NAMALWA (cell line): ENCODE measurements at regions not wholly inside any gene's neighbourhood (a gene's known extent, or its start where the extent isn't known, plus 50 kb on each side); places are given as distances from the start of the nearest gene placed in this dataset.

Experiments
- DNase-seq: peaks from one replicate; pipeline ENCODE4 v3.0.0-alpha.2; 2015; ENCODE audit warnings: low spot score

- no peak for DNase-seq
These were observed 401.0 kb upstream of the ZFHX3 start for GRCh38 chr16:73448970-73449369.

- no peak for DNase-seq
These were observed 399.9 kb upstream of the ZFHX3 start for GRCh38 chr16:73447846-73448245.

GRCh38 chr16:73434621-73435020 is 386.7 kb upstream of the ZFHX3 start:
- no peak for DNase-seq

GRCh38 chr16:73433731-73434307 is 385.9 kb upstream of the ZFHX3 start:
- DNase-seq: no peak

DNA sequence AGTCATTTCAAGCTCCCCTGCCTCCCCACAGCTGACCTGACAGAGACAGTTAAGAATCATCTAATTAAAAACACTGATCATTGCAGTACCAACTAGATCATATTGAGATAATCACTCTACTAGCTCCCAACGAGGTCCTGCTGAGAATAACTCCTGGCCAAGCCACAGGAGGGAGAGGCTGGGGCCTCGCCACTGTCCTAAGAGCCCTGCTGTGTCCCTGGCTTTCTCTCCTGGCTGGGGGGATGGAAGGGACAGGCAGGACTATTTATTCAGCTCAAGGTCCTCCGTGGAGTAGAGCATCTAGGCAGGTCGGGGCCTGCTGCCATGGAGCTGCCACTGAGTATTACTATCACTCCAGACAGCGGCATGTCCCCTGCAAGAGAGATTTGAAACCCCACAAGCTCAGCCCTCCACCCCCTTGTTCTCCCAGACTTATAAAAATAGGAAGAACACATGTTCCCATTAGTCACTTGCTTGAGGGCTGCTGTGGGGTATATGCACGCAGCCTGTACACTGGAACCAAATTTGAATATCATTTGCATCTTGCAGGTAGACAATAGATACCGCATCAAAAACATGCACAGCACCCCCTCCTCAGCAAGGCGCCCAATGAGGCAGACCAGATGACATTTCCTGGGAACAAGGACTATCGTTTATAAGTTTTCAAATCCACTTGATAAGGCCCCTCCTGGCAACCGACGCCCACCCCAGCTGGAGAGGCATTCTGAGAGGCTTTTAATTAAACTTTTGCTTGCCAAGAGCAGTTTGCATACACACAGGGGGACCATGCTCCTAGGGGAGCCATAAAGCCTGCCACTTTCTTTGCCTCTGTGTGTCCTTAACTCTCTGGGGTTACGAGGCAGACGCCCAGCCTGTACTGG is 385.2 kb upstream of the ZFHX3 start:
- DNase-seq: no peak

DNA sequence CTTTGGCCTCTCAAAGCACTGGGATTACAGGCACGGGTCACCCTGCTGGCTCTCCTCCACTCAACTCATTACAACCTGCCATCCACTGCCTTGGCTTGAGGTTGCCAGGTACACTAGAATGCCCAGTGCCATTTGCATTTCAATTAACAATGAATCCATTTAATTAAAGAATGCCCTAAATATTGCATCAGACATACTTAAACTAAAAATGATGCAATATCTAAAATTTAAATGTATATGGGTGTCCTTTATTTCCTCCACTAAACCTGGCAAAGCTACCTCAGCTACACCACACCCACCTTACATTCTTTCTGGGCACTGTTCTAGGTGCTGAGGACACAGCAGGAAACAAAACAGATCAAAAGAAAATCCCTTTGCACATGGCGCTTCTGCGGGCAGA is 382.2 kb upstream of the ZFHX3 start:
- DNase-seq: no peak

DNA sequence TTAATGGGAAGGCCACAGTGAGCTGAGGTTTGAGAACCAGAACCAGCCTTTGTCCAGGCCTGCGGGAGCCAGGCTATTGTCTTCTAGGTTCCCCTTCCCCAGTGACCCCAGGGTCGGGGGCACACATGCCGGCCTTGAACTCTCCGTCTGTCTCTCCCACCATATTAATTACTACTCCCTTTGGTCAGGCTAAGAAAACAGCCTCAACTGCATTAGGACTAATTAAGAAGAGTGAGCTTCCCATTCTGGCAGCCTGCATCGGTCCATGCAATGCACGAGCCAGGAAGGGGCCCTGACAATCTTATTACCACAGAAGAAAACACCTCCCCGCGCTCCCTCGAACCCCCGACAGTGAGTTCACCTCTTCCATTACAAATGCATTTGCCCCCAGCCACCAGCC is 380.2 kb upstream of the ZFHX3 start:
- no peak for DNase-seq

- DNase-seq: no peak
These were observed 379.2 kb upstream of the ZFHX3 start for GRCh38 chr16:73427164-73427563.

- no peak for DNase-seq
These were observed 378.7 kb upstream of the ZFHX3 start for GRCh38 chr16:73426433-73427160.

- DNase-seq: no peak
These were observed 372.7 kb upstream of the ZFHX3 start for GRCh38 chr16:73420676-73421075.

DNA sequence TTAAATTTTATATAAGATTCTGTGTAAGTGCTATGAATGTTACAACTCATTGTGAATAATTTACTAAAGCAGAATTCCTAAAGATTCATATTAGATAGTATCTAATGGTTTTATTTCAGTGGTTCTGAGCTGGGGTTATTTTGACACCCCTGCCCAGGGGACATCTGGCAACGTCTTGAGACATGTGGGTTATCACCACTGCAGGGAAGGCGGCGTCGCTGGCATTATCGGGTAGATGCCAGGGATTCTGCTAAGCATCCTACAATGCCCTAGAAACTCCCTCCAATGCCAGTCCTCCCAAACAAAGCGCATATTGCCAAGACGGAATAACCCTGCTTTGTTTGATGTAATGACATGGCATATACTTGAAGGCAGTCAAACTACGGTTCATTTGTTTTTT is 372.3 kb upstream of the ZFHX3 start:
- DNase-seq: no peak

DNA sequence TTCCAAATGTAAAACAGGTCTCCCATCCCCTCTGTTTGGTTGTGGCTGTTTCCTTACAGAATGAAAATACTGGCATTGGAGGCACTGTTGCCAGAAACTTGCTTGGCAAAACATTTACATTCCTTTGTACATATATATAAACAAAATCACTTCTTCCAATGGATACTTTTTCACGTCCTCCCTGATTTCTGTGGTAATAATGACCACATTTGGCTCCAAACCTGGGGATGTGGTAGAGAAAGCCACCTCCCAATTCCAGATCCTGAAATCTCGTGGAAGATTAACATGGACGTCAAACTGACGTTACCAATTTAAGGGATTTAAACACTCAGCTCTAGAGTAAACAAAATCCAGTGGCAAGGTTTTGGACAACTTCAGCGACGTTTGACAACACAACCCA is 370.8 kb upstream of the ZFHX3 start:
- no peak for DNase-seq

DNA sequence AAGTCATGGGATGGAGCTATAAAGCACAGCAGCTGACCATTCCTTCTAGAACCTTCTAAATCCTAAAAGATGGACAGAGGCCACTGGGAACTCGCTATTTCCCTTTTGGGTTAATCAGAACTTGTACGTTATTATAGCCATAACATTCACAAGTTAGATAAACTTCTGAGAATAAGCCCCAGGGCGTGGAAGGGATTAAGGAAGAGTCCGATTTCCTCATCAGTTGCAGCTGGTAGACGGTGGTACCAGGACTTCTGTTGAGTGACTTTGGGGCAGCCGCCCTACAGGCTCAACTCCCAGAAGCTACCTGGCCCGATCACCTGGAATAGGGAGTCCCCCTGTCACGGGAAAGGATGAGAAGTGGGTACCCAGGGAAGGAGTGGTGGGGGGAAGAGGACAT is 370.1 kb upstream of the ZFHX3 start:
- no peak for DNase-seq

DNA sequence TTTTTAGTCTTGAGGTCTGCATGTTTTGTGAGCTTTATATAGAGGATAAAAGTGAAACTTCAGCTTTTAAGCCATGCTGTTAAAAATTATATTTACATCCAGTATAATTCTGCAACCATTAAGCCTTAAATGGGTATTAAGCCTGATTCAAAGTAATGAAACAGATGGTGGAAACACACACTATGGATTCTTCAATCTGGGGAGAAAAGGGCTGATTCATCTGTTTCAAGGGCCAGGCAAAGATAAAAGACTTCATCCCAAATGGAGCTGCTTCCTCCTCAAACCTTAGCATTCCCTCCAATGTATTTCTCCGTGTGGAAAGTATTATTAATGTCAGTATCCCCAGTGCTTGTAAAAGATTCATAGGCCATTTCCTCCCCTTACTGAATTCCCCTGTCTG is 367.4 kb upstream of the ZFHX3 start:
- no peak for DNase-seq

- no peak for DNase-seq
These were observed 366.7 kb upstream of the ZFHX3 start for GRCh38 chr16:73414638-73415037.

- no peak for DNase-seq
These were observed 365.9 kb upstream of the ZFHX3 start for GRCh38 chr16:73413830-73414190.

DNA sequence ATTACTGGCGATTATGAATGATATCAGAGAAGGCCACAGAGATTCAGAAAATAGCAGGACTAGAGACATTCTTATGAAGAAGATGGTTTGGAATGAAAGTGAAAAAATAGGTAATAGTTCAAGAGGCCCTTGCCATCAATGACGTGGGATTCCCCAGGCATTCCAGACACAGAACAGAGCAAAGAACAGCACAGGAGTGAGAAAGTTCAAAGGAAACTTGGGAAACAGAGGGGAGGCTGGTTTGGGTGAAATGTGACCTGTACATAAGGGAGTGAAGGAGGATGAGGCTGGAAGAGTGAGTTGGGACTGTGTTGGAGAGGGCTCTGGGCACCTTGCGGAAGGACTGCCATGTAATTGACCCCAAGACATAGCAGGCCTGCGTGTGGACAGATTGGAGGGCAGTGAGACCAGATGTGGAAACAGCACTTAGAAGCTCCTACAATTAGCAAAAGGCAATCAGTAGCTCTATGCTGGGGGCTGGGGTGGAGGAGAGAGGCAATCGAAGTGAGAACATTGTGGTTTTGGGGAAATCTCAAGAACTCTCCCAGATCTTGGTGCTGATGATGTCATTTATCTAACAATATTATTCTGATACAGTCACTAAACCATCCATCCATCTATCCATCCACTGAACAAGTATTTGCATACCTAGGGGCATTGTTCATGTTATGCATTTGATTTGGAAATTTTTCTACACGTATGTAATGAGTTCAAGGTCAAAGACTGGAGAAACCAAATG is 365.3 kb upstream of the ZFHX3 start:
- no peak for DNase-seq

- no peak for DNase-seq
These were observed 364.5 kb upstream of the ZFHX3 start for GRCh38 chr16:73412416-73412815.

GRCh38 chr16:73408716-73409115 is 360.8 kb upstream of the ZFHX3 start:
- DNase-seq: no peak

GRCh38 chr16:73408311-73408710 is 360.4 kb upstream of the ZFHX3 start:
- DNase-seq: no peak

DNA sequence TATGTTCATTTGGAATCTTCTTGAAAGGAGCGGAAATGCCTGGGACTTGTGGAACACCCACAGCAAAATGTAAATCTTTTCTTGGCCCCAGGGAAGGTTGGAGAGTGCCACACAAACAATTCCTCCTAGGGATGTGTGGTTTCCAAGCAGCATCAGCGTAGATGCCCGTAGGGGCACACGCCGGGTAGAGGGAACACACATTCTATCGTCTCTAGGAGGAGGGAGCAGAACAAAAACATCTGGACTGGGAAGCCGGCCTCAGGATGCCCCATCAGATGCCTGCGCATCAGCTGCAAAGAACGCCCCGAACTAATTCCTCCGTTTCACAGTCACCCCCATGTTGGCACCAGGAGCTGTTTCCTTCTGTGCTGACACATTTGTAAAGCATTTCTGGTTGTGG is 357.9 kb upstream of the ZFHX3 start:
- no peak for DNase-seq

- no peak for DNase-seq
These were observed 356.1 kb upstream of the ZFHX3 start for GRCh38 chr16:73404001-73404400.

DNA sequence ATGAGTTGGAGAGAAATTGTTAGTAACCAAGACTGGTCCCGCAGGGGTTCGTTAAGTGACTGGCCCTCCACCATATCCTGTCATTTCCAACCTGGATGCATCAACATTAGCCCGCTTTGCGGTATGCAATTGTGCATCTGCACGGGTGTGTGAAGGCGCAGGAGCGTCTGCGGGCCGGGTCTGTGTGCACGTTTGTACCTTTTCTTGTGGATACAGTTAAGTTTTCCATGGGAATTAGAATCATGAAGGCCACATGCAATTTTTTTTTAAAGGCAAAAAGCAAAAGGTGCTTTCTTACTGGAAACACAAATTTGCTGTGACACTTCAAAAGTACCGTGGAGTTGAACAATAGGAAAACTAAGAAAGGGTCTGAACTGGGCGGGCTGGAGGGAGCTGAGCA is 355.4 kb upstream of the ZFHX3 start:
- no peak for DNase-seq
